Loucy (cell line): ENCODE measurements at regions not wholly inside any gene's neighbourhood (a gene's known extent, or its start where the extent isn't known, plus 50 kb on each side); places are given as distances from the start of the nearest gene placed in this dataset.

Experiments used
- H2AFZ ChIP-seq: fragments of 200-600 bp; sonication (generic); 2 replicates; pipeline ENCODE4 v1.6.0; 2016; ENCODE audit warnings: antibody characterized with exemption, mild to moderate bottlenecking, low read length, moderate library complexity
- H3F3A ChIP-seq: fragments of 200-600 bp; 2 replicates; pipeline ENCODE4 v1.6.0; 2016; ENCODE audit warnings: antibody characterized with exemption, low read depth, mild to moderate bottlenecking
- H3K27me3 ChIP-seq: fragments of 200-600 bp; sonication (generic); 2 replicates; pipeline ENCODE4 v1.6.1; 2014; ENCODE audit warnings: low read length, mild to moderate bottlenecking; ENCODE audit not compliant: insufficient read depth, poor library complexity, severe bottlenecking
- H3K36me3 ChIP-seq: fragments of 200-600 bp; sonication (generic); 2 replicates; pipeline ENCODE4 v1.6.1; 2016; ENCODE audit warnings: low read length; ENCODE audit not compliant: insufficient read depth
- H3K4me1 ChIP-seq: fragments of 200-600 bp; sonication (generic); 2 replicates; pipeline ENCODE4 v1.5.1; 2014; ENCODE audit warnings: low read length, mild to moderate bottlenecking; ENCODE audit not compliant: insufficient read depth, poor library complexity, severe bottlenecking
- H3K4me2 ChIP-seq: fragments of 200-600 bp; sonication (generic); 2 replicates; pipeline ENCODE4 v1.6.0; 2014; ENCODE audit warnings: antibody characterized with exemption, low read length, low read depth, mild to moderate bottlenecking; ENCODE audit not compliant: poor library complexity, severe bottlenecking
- H3K4me3 ChIP-seq: fragments of 200-600 bp; sonication (generic); 2 replicates; pipeline ENCODE4 v1.5.1; 2014; ENCODE audit warnings: low read length, mild to moderate bottlenecking, mixed read lengths; ENCODE audit not compliant: poor library complexity, severe bottlenecking
- H3K79me2 ChIP-seq: fragments of 200-600 bp; sonication (generic); 2 replicates; pipeline ENCODE4 v1.6.1; 2014; ENCODE audit warnings: low read length; ENCODE audit not compliant: insufficient read depth
- H3K9ac ChIP-seq: fragments of 200-600 bp; sonication (generic); 2 replicates; pipeline ENCODE4 v1.6.0; 2014; ENCODE audit warnings: mild to moderate bottlenecking, low read depth, low read length, moderate library complexity; ENCODE audit not compliant: poor library complexity, severe bottlenecking
- H3K9me2 ChIP-seq: fragments of 200-600 bp; sonication (generic); replicated peaks from 2 replicates; pipeline ENCODE4 v1.6.1; 2016; ENCODE audit warnings: low read depth, low read length, mixed read lengths
- H3K9me3 ChIP-seq: fragments of 200-600 bp; sonication (generic); 2 replicates; pipeline ENCODE4 v1.6.1; 2014; ENCODE audit warnings: mild to moderate bottlenecking, antibody characterized with exemption, low read length, low read depth; ENCODE audit not compliant: insufficient read depth
- H4K20me1 ChIP-seq: fragments of 200-600 bp; sonication (generic); 2 replicates; pipeline ENCODE4 v1.6.0; 2014; ENCODE audit warnings: antibody characterized with exemption, low read length, mild to moderate bottlenecking; ENCODE audit not compliant: insufficient read depth, poor library complexity, severe bottlenecking
- CTCF ChIP-seq: fragments of 200-600 bp; sonication (generic); conservative IDR thresholded peaks from 2 replicates; pipeline ENCODE4 v1.5.1; 2014; ENCODE audit warnings: mild to moderate bottlenecking, antibody characterized with exemption, low read length
- EZH2phosphoT487 ChIP-seq: fragments of 200-600 bp; IDR thresholded peaks from 2 replicates; pipeline ENCODE4 v1.6.1; 2018; ENCODE audit warnings: antibody characterized with exemption, mild to moderate bottlenecking, moderate library complexity, borderline replicate concordance

- TF ChIP-seq CTCF (no peak), EZH2phosphoT487 (no peak)
- H4K20me1 ChIP-seq, result no peaks in the 10 kb centered on the region
- H3K4me2 ChIP-seq, result no peak overlapping the region
- H3K4me1 ChIP-seq, result no peaks in the 10 kb centered on the region
- no peak overlapping the region for H2AFZ ChIP-seq
- no peaks in the 10 kb centered on the region for H3K36me3 ChIP-seq
- H3K9me2 ChIP-seq, result no peaks in the 10 kb centered on the region
- H3K4me3 ChIP-seq, result no peak overlapping the region
- H3F3A ChIP-seq, result no peaks in the 10 kb centered on the region
- no peaks in the 10 kb centered on the region for H3K27me3 ChIP-seq
- no peak overlapping the region for H3K9ac ChIP-seq
- no peaks in the 10 kb centered on the region for H3K9me3 ChIP-seq
- no peaks in the 10 kb centered on the region for H3K79me2 ChIP-seq
Observed at GRCh38 chr11:130553306-130553705, 104.9 kb downstream of the ADAMTS15 start.

- Histone ChIP-seq H3K4me2 (no peak overlapping the region), H3K27me3 (no peaks in the 10 kb centered on the region), H3K79me2 (no peaks in the 10 kb centered on the region), H2AFZ (no peak overlapping the region), H4K20me1 (no peaks in the 10 kb centered on the region), H3K9me3 (no peaks in the 10 kb centered on the region), H3K36me3 (no peaks in the 10 kb centered on the region), H3K9me2 (no peaks in the 10 kb centered on the region), H3K4me3 (no peak overlapping the region), H3K4me1 (no peaks in the 10 kb centered on the region), H3K9ac (no peak overlapping the region), H3F3A (no peaks in the 10 kb centered on the region)
- no peak for TF ChIP-seq CTCF
- no peak for TF ChIP-seq EZH2phosphoT487
Observed at GRCh38 chr11:130554241-130555055, 106.0 kb downstream of the ADAMTS15 start.

GRCh38 chr11:130555251-130555841 is 106.9 kb downstream of the ADAMTS15 start:
- no peaks in the 10 kb centered on the region for H4K20me1 ChIP-seq
- H3K27me3 ChIP-seq, result no peaks in the 10 kb centered on the region
- no peaks in the 10 kb centered on the region for H3K9me3 ChIP-seq
- no peaks in the 10 kb centered on the region for H3K4me1 ChIP-seq
- H3K79me2 ChIP-seq, result no peaks in the 10 kb centered on the region
- H3K4me2 ChIP-seq, result no peak overlapping the region
- no peaks in the 10 kb centered on the region for H3F3A ChIP-seq
- H2AFZ ChIP-seq, result no peak overlapping the region
- no peaks in the 10 kb centered on the region for H3K9me2 ChIP-seq
- H3K9ac ChIP-seq, result no peak overlapping the region
- no peaks in the 10 kb centered on the region for H3K36me3 ChIP-seq
- TF ChIP-seq EZH2phosphoT487, result no peak
- no peak overlapping the region for H3K4me3 ChIP-seq
